Left colon (tissue), 2 donors: ENCODE measurements at regions not wholly inside any gene's neighbourhood (a gene's known extent, or its start where the extent isn't known, plus 50 kb on each side); places are given as distances from the start of the nearest gene placed in this dataset.

Experiments used
- microRNA-seq, 2 donors: library from miRNA; unstranded; fragments of <30 nt; microRNA quantifications; one replicate each; pipeline versions ENCODE4 v1.1.0 to v1.2.0, GENCODE V29; 2020
- donor health status: DM: no; HTN: no; CAD: no.
- donor health status: DM: yes; HTN: yes; CAD: no.

Small RNA genes in the stretch of these regions (microRNA-seq; reads per million reads assigned to microRNA genes)
- gene MIR888 (0 to 1.6 reads per million in 2 donors), gene MIR890 (0 reads per million in 2 donors), gene MIR891A (0 reads per million in 2 donors), gene MIR891B (0 reads per million in 2 donors), gene MIR892A (0 reads per million in 2 donors), gene MIR892B (0 reads per million in 2 donors), gene MIR892C (0 reads per million in 2 donors)
